ENCODE measurements at regions not wholly inside any gene's neighbourhood (a gene's known extent, or its start where the extent isn't known, plus 50 kb on each side); places are given as distances from the start of the nearest gene placed in this dataset.
"Not testable (repeated sequence)": the region's sequence is repeated elsewhere in the genome, so short reads cannot be mapped to it uniquely, and the experiment has no call there.

GRCh38 chr9:115891929-115892328 is 261.7 kb upstream of the PAPPA start:
- no peak overlapping the region for H3K4me3 ChIP-seq (ENCODE audit: low read depth, low read length)
- ChIA-PET CTCF (interaction anchor here (0.9 kb wide), 1 partner anchor 299 kb away, joined by 3 read pairs; no protein-coding TSS in a partner anchor), POLR2A (no interaction called here)
- DNase-seq (ENCODE audit: low read depth, low spot score), result peak; percentile 29
- TF ChIP-seq CTCF (IDR thresholded peaks at IDR 0.05; ENCODE audit: insufficient read depth, low read length, missing control alignments), result no peak

- POLR2A ChIA-PET; DNase-seq (ENCODE audit: low read depth, low spot score); H3K4me3 ChIP-seq (ENCODE audit: low read depth, low read length): not testable (repeated sequence)
- CTCF ChIA-PET, result interaction anchor here (0.6 kb wide), 1 partner anchor 884 kb away, joined by 3 read pairs; no protein-coding TSS in a partner anchor
Observed at GRCh38 chr9:115898478-115898877, 255.1 kb upstream of the PAPPA start.

GRCh38 chr9:115900698-115901097 is 252.9 kb upstream of the PAPPA start:
- no peak overlapping the region for H3K4me3 ChIP-seq (ENCODE audit: low read depth, low read length)
- no peak for TF ChIP-seq CTCF (IDR thresholded peaks at IDR 0.05; ENCODE audit: insufficient read depth, low read length, missing control alignments)
- no peak for DNase-seq (ENCODE audit: low read depth, low spot score)
- ChIA-PET CTCF (interaction anchor here (1.5 kb wide), 1 partner anchor 10 kb away, joined by 3 read pairs; no protein-coding TSS in a partner anchor), POLR2A (no interaction called here)

- no peak overlapping the region for H3K4me3 ChIP-seq (ENCODE audit: low read depth, low read length)
- ChIA-PET POLR2A (interaction anchor here (0.7 kb wide), 1 partner anchor 153 kb away, joined by 3 read pairs; no protein-coding TSS in a partner anchor), CTCF (interaction anchor here (0.9 to 1.4 kb wide), 2 partner anchors 11 to 62 kb away, joined by 3 read pairs; no protein-coding TSS in a partner anchor)
- DNase-seq (ENCODE audit: low read depth, low spot score), result no peak
- no peak for TF ChIP-seq CTCF (IDR thresholded peaks at IDR 0.05; ENCODE audit: insufficient read depth, low read length, missing control alignments)
Observed at GRCh38 chr9:115910959-115911358, 242.6 kb upstream of the PAPPA start.

GRCh38 chr9:115912086-115912485 is 241.5 kb upstream of the PAPPA start:
- DNase-seq (ENCODE audit: low read depth, low spot score), result no peak
- POLR2A ChIA-PET, result no interaction called here
- CTCF ChIA-PET, result no interaction called here
- no peak for TF ChIP-seq CTCF (IDR thresholded peaks at IDR 0.05; ENCODE audit: insufficient read depth, low read length, missing control alignments)
- no peak overlapping the region for H3K4me3 ChIP-seq (ENCODE audit: low read depth, low read length)

- CTCF ChIA-PET, result interaction anchor here (1.3 kb wide), 1 partner anchor 11 kb away, joined by 5 read pairs; no protein-coding TSS in a partner anchor
- H3K4me3 ChIP-seq (ENCODE audit: low read depth, low read length), result no peak overlapping the region
- POLR2A ChIA-PET, result no interaction called here
- no peak for TF ChIP-seq CTCF (IDR thresholded peaks at IDR 0.05; ENCODE audit: insufficient read depth, low read length, missing control alignments)
- DNase-seq (ENCODE audit: low read depth, low spot score), result peak; percentile 14
Observed at GRCh38 chr9:115913696-115914095, 239.9 kb upstream of the PAPPA start.

GRCh38 chr9:115914291-115914690 is 239.3 kb upstream of the PAPPA start:
- no peak for TF ChIP-seq CTCF (IDR thresholded peaks at IDR 0.05; ENCODE audit: insufficient read depth, low read length, missing control alignments)
- no peak for DNase-seq (ENCODE audit: low read depth, low spot score)
- ChIA-PET CTCF (interaction anchor here (1.3 kb wide), 1 partner anchor 11 kb away, joined by 5 read pairs; no protein-coding TSS in a partner anchor), POLR2A (no interaction called here)
- no peak overlapping the region for H3K4me3 ChIP-seq (ENCODE audit: low read depth, low read length)
